Upper lobe of left lung (tissue), 6 donors: ENCODE measurements at regions not wholly inside any gene's neighbourhood (a gene's known extent, or its start where the extent isn't known, plus 50 kb on each side); places are given as distances from the start of the nearest gene placed in this dataset.

Experiments
- ATAC-seq, 2 donors: fragments of 200-7000 bp; cut with Tn5 transposase; one replicate each; pipeline ENCODE4 v1.9.1; 2022; ENCODE audit warnings: mild to moderate bottlenecking in 2 of 2, moderate library complexity in 2 of 2; ENCODE audit not compliant: low FRiP score in 2 of 2
- DNase-seq, 2 donors: peaks; one replicate each; pipeline ENCODE4 v3.0.0-alpha.2; 2019 to 2020
- H3K27ac ChIP-seq, 4 donors: fragments of 200-600 bp; sonication (generic); one replicate each; pipeline ENCODE4 v1.5.1; 2016 to 2019
- H3K27me3 ChIP-seq, 4 donors: fragments of 200-600 bp; sonication (generic); one replicate each; pipeline ENCODE4 v1.5.1; 2017 to 2019
- H3K36me3 ChIP-seq, 4 donors: fragments of 200-600 bp; sonication (generic); one replicate each; pipeline ENCODE4 v1.5.1; 2016 to 2019
- H3K4me1 ChIP-seq, 4 donors: fragments of 200-600 bp; sonication (generic); one replicate each; pipeline ENCODE4 v1.5.1; 2018 to 2019
- H3K4me3 ChIP-seq, 4 donors: fragments of 200-600 bp; sonication (generic); one replicate each; pipeline ENCODE4 v1.5.1; 2017 to 2019; ENCODE audit warnings: mild to moderate bottlenecking in 2 of 4, moderate library complexity in 1 of 4
- H3K9me3 ChIP-seq, 4 donors: fragments of 200-600 bp; sonication (generic); one replicate each; pipeline ENCODE4 v1.5.1; 2018 to 2019
- EP300 ChIP-seq, 4 donors: sonication (generic); formaldehyde crosslinking; IDR thresholded peaks; one replicate each; pipeline ENCODE4 v1.5.1; 2017; ENCODE audit warnings: antibody characterized with exemption in 4 of 4, control low read depth in 2 of 4
- POLR2A ChIP-seq, 4 donors: fragments of 450-650 bp; IDR thresholded peaks; one replicate each; pipeline ENCODE4 v1.5.1; 2016 to 2017; ENCODE audit warnings: antibody characterized with exemption in 4 of 4, mild to moderate bottlenecking in 2 of 4
- POLR2AphosphoS5 ChIP-seq, 2 donors: sonication (generic); formaldehyde crosslinking; IDR thresholded peaks; one replicate each; pipeline ENCODE4 v1.5.1; 2017; ENCODE audit warnings: antibody characterized with exemption in 2 of 2
- WGBS, 2 donors: methylation state at CpG; one replicate each; pipeline ENCODE4 v1.1.5; 2017 to 2018; 5-methylcytosine and 5-hydroxymethylcytosine counted together
- TF ChIP-seq, protein P1 (sequence below), 6 experiments: fragments of 450-650 bp in 4 of 6; fragments of 200-600 bp in 2 of 6; sonication (generic) in 2 of 6; IDR thresholded peaks; one replicate each; pipeline ENCODE4 v1.5.1; 2016 to 2019; ENCODE audit warnings: antibody characterized with exemption in 6 of 6
- donor health status: DM: no; HTN: no; CAD: no; lungs with moderate emphysema.
- donor health status: DM: no; HTN: yes; CAD: no; lungs with severe emphysema.

DNA sequence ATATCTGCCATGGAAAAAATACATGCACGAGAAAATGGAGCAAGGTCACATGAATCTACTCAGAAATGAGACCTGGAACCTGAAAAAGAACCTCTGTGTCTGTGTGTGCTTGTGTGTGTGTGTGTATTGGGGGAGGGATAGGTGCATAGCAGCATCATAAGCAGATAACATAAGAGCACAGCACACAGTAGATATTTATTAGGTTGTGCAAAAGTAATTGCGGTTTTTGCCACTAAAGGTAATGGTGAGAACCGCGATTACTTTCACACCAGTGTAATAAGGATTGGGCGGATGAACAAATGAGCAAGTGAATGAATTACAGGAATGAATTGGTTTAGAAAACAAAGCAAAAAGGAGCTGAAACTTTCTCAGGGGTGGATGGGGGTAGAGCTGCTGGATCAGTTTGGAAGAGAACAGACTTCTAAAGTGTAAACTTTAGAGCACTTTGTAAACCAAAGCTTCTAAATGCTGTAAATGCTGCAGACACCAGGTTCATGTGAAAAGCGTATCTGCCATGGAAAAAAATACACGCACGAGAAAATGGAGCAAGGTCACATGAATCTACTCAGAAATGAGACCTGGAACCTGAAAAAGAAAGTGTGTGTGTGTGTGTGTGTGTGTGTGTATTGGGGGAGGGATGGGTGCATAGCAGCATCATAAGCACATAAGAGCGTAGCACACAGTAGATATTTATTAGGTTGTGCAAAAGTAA lies 156.9 kb downstream of the TOMM20 start:
- peaks cover 49 to 69% (median 52%) of the 10 kb centered on the region in 4 donors for H3K4me1 ChIP-seq
- H3K9me3 ChIP-seq: no peaks in the 10 kb centered on the region
- TF ChIP-seq POLR2AphosphoS5 (IDR thresholded peaks at IDR 0.05) (no peak), EP300 (IDR thresholded peaks at IDR 0.05) (no peak), POLR2A (IDR thresholded peaks at IDR 0.05) (no peak)
- TF ChIP-seq, protein P1, sequence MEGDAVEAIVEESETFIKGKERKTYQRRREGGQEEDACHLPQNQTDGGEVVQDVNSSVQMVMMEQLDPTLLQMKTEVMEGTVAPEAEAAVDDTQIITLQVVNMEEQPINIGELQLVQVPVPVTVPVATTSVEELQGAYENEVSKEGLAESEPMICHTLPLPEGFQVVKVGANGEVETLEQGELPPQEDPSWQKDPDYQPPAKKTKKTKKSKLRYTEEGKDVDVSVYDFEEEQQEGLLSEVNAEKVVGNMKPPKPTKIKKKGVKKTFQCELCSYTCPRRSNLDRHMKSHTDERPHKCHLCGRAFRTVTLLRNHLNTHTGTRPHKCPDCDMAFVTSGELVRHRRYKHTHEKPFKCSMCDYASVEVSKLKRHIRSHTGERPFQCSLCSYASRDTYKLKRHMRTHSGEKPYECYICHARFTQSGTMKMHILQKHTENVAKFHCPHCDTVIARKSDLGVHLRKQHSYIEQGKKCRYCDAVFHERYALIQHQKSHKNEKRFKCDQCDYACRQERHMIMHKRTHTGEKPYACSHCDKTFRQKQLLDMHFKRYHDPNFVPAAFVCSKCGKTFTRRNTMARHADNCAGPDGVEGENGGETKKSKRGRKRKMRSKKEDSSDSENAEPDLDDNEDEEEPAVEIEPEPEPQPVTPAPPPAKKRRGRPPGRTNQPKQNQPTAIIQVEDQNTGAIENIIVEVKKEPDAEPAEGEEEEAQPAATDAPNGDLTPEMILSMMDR (IDR thresholded peaks at IDR 0.05): no peak
- ATAC-seq (no peak), DNase-seq (no peak)
- peak overlapping the region; percentile 81 to 86 (median 82) for H3K27ac ChIP-seq
- no peak overlapping the region for H3K4me3 ChIP-seq
- no peaks in the 10 kb centered on the region for H3K27me3 ChIP-seq
- no peaks in the 10 kb centered on the region for H3K36me3 ChIP-seq
- 69 to 78% methylated on average over 9 of the region's 9 CpGs for WGBS, 2 donors

DNA sequence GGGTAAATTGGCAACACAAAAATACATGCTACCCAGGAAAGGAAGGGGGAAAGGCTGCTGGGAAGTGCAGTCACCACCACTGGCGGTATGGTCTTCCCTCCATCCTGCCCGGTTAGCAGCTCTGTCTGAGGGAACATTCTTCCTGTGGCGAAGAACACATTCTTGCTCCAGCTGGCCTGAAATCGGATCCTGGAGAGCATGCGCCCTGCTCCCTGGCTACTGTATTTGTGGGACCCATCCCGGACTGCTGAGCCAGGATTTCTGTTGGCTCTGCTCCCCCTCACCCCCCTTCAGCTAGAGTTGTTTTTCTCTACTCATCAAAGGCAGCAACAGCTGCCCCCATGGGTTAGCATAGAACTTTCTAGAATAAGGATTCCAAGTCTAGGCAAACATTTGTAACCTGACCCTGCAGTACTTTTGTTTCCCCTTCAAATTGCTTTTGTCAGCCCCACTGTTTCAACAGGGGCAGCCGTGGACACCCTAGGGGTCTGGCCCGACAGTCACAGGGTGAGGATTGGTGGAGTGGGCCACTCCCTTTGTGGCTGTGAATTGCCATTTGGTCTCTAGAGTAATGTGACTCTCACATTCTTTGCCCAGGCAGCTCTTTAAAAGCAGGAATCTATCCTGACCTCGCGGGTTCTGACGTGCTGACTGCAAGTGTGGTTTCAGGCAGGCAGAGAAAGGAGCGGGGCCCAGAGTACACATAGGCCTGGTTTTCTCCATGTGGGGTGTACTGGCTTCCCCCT lies 157.7 kb downstream of the TOMM20 start:
- Histone ChIP-seq H3K9me3 (no peaks in the 10 kb centered on the region), H3K4me3 (peak overlapping the region in 1 of 4 donors; percentile 42)

DNA sequence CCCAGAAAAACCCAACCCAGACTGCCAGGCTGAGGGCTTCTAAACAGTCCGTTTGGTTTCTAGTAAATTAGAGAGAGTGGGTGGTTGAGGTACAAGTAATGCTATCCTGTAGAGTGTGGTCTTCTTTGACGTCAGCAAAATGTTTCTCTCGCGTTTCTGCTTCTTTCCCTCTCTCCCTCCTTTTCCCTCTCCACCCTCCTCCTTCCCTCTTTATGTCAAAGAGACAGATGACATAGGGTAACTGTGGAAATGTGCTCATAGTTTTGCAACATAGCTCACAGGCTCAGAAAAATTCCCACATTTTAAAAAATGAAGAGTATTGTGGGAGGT lies 158.3 kb downstream of the TOMM20 start:
- no peaks in the 10 kb centered on the region for H3K27me3 ChIP-seq
- WGBS, 2 donors: 14 to 20% methylated on average over 4 of the region's 4 CpGs
- H3K4me3 ChIP-seq: peak overlapping the region in 3 of 4 donors; percentile 27 to 44 (median 42)
- TF ChIP-seq EP300 (IDR thresholded peaks at IDR 0.05) (peak in 1 of 4 donors; percentile 31), POLR2AphosphoS5 (IDR thresholded peaks at IDR 0.05) (no peak), POLR2A (IDR thresholded peaks at IDR 0.05) (peak in 1 of 4 donors; percentile 20)
- H3K9me3 ChIP-seq: no peaks in the 10 kb centered on the region
- DNase-seq (no peak), ATAC-seq (peak; percentile 2 to 77)
- H3K4me1 ChIP-seq: peaks cover 40 to 58% (median 42%) of the 10 kb centered on the region in 4 donors
- H3K36me3 ChIP-seq: no peaks in the 10 kb centered on the region
- peak overlapping the region; percentile 81 to 86 (median 82) for H3K27ac ChIP-seq

More for the DNA sequence above, 157.7 kb downstream of the TOMM20 start:
- Histone ChIP-seq H3K4me1 (peaks cover 46 to 63% (median 46%) of the 10 kb centered on the region in 4 donors), H3K36me3 (no peaks in the 10 kb centered on the region), H3K27me3 (no peaks in the 10 kb centered on the region), H3K27ac (peak overlapping the region; percentile 81 to 86 (median 82))
- ATAC-seq (peak; percentile 85 to 90), DNase-seq (peak in 1 of 2 donors; percentile 76)
- TF ChIP-seq, protein P1 (IDR thresholded peaks at IDR 0.05): no peak
- TF ChIP-seq EP300 (IDR thresholded peaks at IDR 0.05) (peak in 1 of 4 donors; percentile 22), POLR2A (IDR thresholded peaks at IDR 0.05) (peak in 1 of 4 donors; percentile 51), POLR2AphosphoS5 (IDR thresholded peaks at IDR 0.05) (peak; percentile 58 to 69)
- WGBS, 2 donors: 30 to 43% methylated on average over 12 of the region's 12 CpGs

DNA sequence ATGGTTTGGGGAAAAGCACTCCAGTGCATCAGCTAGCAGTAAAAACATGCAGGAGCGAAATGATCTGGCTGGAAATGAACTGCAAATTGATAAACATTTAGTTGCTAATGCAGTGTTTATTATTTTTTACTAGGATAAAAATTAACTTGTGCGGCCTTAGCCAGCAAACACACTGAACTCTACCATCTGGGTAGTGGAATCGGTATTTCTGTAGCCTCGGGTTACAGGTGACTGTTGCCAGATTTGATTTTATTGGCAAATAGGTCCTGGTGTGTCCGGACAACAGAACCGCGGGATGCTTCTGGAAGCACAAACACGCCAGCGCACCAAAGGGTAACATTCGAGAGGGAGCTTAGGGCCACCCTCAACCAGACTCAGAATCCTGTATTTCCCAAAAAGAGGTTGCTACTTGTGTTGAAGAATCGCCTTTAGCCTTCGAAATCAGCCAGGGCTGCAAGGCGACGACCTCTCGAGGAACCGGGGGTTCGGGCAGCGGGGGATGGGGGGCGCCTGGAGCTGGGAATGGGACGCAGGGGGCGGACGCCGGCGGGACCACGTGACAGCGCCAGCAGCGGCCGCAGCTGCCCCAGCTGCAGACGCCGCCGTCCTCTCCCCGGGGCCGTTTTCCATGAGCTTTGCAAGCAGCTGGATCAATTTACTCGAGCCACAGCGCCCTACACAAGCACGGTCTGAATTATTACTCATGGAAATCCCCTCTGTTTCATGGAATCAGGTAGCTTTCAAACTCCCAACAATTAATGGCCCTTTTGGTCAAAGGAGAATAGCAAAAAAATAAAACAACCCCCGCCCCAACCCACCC lies 158.8 kb downstream of the TOMM20 start:
- Histone ChIP-seq H3K36me3 (no peaks in the 10 kb centered on the region), H3K4me3 (peak overlapping the region in 3 of 4 donors; percentile 27 to 44 (median 42)), H3K9me3 (no peaks in the 10 kb centered on the region), H3K27ac (peak overlapping the region; percentile 81 to 86 (median 82)), H3K4me1 (peaks cover 40 to 58% (median 42%) of the 10 kb centered on the region in 4 donors), H3K27me3 (no peaks in the 10 kb centered on the region)
- TF ChIP-seq POLR2AphosphoS5 (IDR thresholded peaks at IDR 0.05) (no peak), POLR2A (IDR thresholded peaks at IDR 0.05) (no peak), EP300 (IDR thresholded peaks at IDR 0.05) (no peak)
- TF ChIP-seq, protein P1 (IDR thresholded peaks at IDR 0.05): no peak
- ATAC-seq (peak in 1 of 2 donors; percentile 69), DNase-seq (peak; percentile 69 to 91)
- 15 to 23% methylated on average over 20 to 37 of the region's 37 CpGs for WGBS, 2 donors
